SJSA1 (cell line): ENCODE measurements at regions not wholly inside any gene's neighbourhood (a gene's known extent, or its start where the extent isn't known, plus 50 kb on each side); places are given as distances from the start of the nearest gene placed in this dataset.
"Not testable (repeated sequence)": the region's sequence is repeated elsewhere in the genome, so short reads cannot be mapped to it uniquely, and the experiment has no call there.

Source experiments
- DNase-seq, 2 experiments: peaks; one replicate each; pipeline ENCODE4 v3.0.0-alpha.2; 2015 to 2020; ENCODE audit warnings: low spot score in 2 of 2, low read depth in 1 of 2
- H3K27ac ChIP-seq: fragments of 250-450 bp; sonication (Bioruptor Pico); 2 replicates; pipeline ENCODE4 v1.5.1; 2020; ENCODE audit warnings: mild to moderate bottlenecking, moderate library complexity
- H3K27me3 ChIP-seq: fragments of 250-450 bp; sonication (Bioruptor Pico); replicated peaks from 2 replicates; pipeline ENCODE4 v1.5.1; 2020; ENCODE audit warnings: mild to moderate bottlenecking, moderate library complexity
- H3K36me3 ChIP-seq: fragments of 250-450 bp; sonication (Bioruptor Pico); 2 replicates; pipeline ENCODE4 v1.5.1; 2020; ENCODE audit warnings: mild to moderate bottlenecking
- H3K4me1 ChIP-seq: fragments of 250-450 bp; sonication (Bioruptor Pico); replicated peaks from 2 replicates; pipeline ENCODE4 v1.6.1; 2021; ENCODE audit warnings: mild to moderate bottlenecking
- H3K4me3 ChIP-seq: fragments of 250-450 bp; sonication (Bioruptor Pico); 2 replicates; pipeline ENCODE4 v1.5.1; 2020; ENCODE audit warnings: mild to moderate bottlenecking
- H3K9me3 ChIP-seq: fragments of 250-450 bp; sonication (Bioruptor Pico); replicated peaks from 2 replicates; pipeline ENCODE4 v1.5.1; 2020; ENCODE audit warnings: mild to moderate bottlenecking

- peak in 1 of 2 experiments; percentile 55 for DNase-seq
- Histone ChIP-seq H3K27me3 (no peaks in the 10 kb centered on the region), H3K4me1 (peaks cover 8% of the 10 kb centered on the region), H3K36me3 (no peaks in the 10 kb centered on the region), H3K9me3 (peaks cover 5% of the 10 kb centered on the region; the same call in 1 of the 2 replicates), H3K27ac (peak overlapping the region; percentile 85), H3K4me3 (no peak overlapping the region)
Observed at GRCh38 chr7:81013083-81013817, 94.4 kb upstream of the SEMA3C start.

GRCh38 chr7:81008901-81009300, 90.0 kb upstream of the SEMA3C start:
- Histone ChIP-seq H3K27ac (no peak overlapping the region), H3K27me3 (no peaks in the 10 kb centered on the region), H3K9me3 (peaks cover 5% of the 10 kb centered on the region; the same call in 1 of the 2 replicates), H3K36me3 (no peaks in the 10 kb centered on the region), H3K4me1 (peaks cover 8% of the 10 kb centered on the region), H3K4me3 (no peak overlapping the region)
- no peak for DNase-seq

- Histone ChIP-seq H3K36me3 (no peaks in the 10 kb centered on the region), H3K27ac (no peak overlapping the region), H3K4me3 (no peak overlapping the region), H3K9me3 (peaks cover 5% of the 10 kb centered on the region; the same call in 1 of the 2 replicates), H3K4me1 (0 out of 2 replicates have a peak, but pooled peaks cover 3% of the 10 kb centered on the region), H3K27me3 (no peaks in the 10 kb centered on the region)
- DNase-seq = no peak
Observed at GRCh38 chr7:81007051-81007450, 88.2 kb upstream of the SEMA3C start.

GRCh38 chr7:81005254-81005653, 86.4 kb upstream of the SEMA3C start:
- Histone ChIP-seq H3K27me3 (no peaks in the 10 kb centered on the region), H3K27ac (no peak overlapping the region), H3K9me3 (no peaks in the 10 kb centered on the region), H3K4me1 (0 out of 2 replicates have a peak, but pooled peaks cover 4% of the 10 kb centered on the region), H3K4me3 (no peak overlapping the region), H3K36me3 (no peaks in the 10 kb centered on the region)
- no peak for DNase-seq

- H3K27me3 ChIP-seq = no peaks in the 10 kb centered on the region
Observed at GRCh38 chr7:81004098-81004497, 85.2 kb upstream of the SEMA3C start.

GRCh38 chr7:81003326-81003725, 84.5 kb upstream of the SEMA3C start:
- Histone ChIP-seq H3K36me3 (no peaks in the 10 kb centered on the region), H3K4me3 (no peak overlapping the region), H3K27ac (no peak overlapping the region), H3K4me1 (0 out of 2 replicates have a peak, but pooled peaks cover 4% of the 10 kb centered on the region), H3K27me3 (no peaks in the 10 kb centered on the region), H3K9me3 (no peaks in the 10 kb centered on the region)
- no peak for DNase-seq

More at GRCh38 chr7:81004098-81004497, 85.2 kb upstream of the SEMA3C start:
- Histone ChIP-seq H3K27ac (no peak overlapping the region), H3K9me3 (no peaks in the 10 kb centered on the region), H3K4me1 (0 out of 2 replicates have a peak, but pooled peaks cover 4% of the 10 kb centered on the region), H3K36me3 (no peaks in the 10 kb centered on the region), H3K4me3 (no peak overlapping the region)
- no peak for DNase-seq

GRCh38 chr7:81002421-81002820, 83.6 kb upstream of the SEMA3C start:
- H3K27ac ChIP-seq = no peak overlapping the region
- no peaks in the 10 kb centered on the region for H3K9me3 ChIP-seq
- no peaks in the 10 kb centered on the region for H3K36me3 ChIP-seq
- H3K27me3 ChIP-seq = no peaks in the 10 kb centered on the region
- 0 out of 2 replicates have a peak, but pooled peaks cover 4% of the 10 kb centered on the region for H3K4me1 ChIP-seq
- no peak overlapping the region for H3K4me3 ChIP-seq
- no peak for DNase-seq

- Histone ChIP-seq H3K9me3 (no peaks in the 10 kb centered on the region), H3K4me3 (no peak overlapping the region), H3K27me3 (no peaks in the 10 kb centered on the region), H3K27ac (no peak overlapping the region), H3K4me1 (0 out of 2 replicates have a peak, but pooled peaks cover 4% of the 10 kb centered on the region), H3K36me3 (no peaks in the 10 kb centered on the region)
- DNase-seq = no peak
Observed at GRCh38 chr7:80999771-81000170, 80.9 kb upstream of the SEMA3C start.

GRCh38 chr7:80999100-80999499, 80.2 kb upstream of the SEMA3C start:
- H3K4me3 ChIP-seq = no peak overlapping the region
- no peak for DNase-seq
- no peaks in the 10 kb centered on the region for H3K9me3 ChIP-seq
- H3K36me3 ChIP-seq = no peaks in the 10 kb centered on the region
- 0 out of 2 replicates have a peak, but pooled peaks cover 4% of the 10 kb centered on the region for H3K4me1 ChIP-seq
- no peak overlapping the region for H3K27ac ChIP-seq
- H3K27me3 ChIP-seq = no peaks in the 10 kb centered on the region

GRCh38 chr7:80997841-80998240, 79.0 kb upstream of the SEMA3C start:
- Histone ChIP-seq H3K4me3 (no peak overlapping the region), H3K4me1 (0 out of 2 replicates have a peak, but pooled peaks cover 4% of the 10 kb centered on the region), H3K27ac (no peak overlapping the region), H3K36me3 (no peaks in the 10 kb centered on the region), H3K27me3 (no peaks in the 10 kb centered on the region), H3K9me3 (no peaks in the 10 kb centered on the region)
- DNase-seq = no peak

- DNase-seq, H3K4me1 ChIP-seq: not testable (repeated sequence)
Observed at GRCh38 chr7:80996236-80996635, 77.4 kb upstream of the SEMA3C start.

GRCh38 chr7:80991654-80992053, 72.8 kb upstream of the SEMA3C start:
- Histone ChIP-seq H3K9me3 (no peaks in the 10 kb centered on the region), H3K27me3 (no peaks in the 10 kb centered on the region), H3K4me3 (no peak overlapping the region), H3K36me3 (no peaks in the 10 kb centered on the region), H3K27ac (no peak overlapping the region), H3K4me1 (no peaks in the 10 kb centered on the region)
- no peak for DNase-seq

More at GRCh38 chr7:80996236-80996635, 77.4 kb upstream of the SEMA3C start:
- not testable (repeated sequence) for H3K27ac ChIP-seq, H3K4me3 ChIP-seq, H3K27me3 ChIP-seq, H3K36me3 ChIP-seq, H3K9me3 ChIP-seq

GRCh38 chr7:80984619-80985018, 65.8 kb upstream of the SEMA3C start:
- Histone ChIP-seq H3K27me3 (no peaks in the 10 kb centered on the region), H3K36me3 (no peaks in the 10 kb centered on the region), H3K4me3 (no peak overlapping the region), H3K9me3 (peaks cover 6% of the 10 kb centered on the region; the same call in 1 of the 2 replicates), H3K4me1 (no peaks in the 10 kb centered on the region), H3K27ac (no peak overlapping the region)
- DNase-seq = no peak

- Histone ChIP-seq H3K4me1 (no peaks in the 10 kb centered on the region), H3K27ac (no peak overlapping the region), H3K9me3 (peaks cover 12% of the 10 kb centered on the region), H3K27me3 (no peaks in the 10 kb centered on the region), H3K4me3 (no peak overlapping the region), H3K36me3 (no peaks in the 10 kb centered on the region)
- no peak for DNase-seq
Observed at GRCh38 chr7:80981405-80981804, 62.6 kb upstream of the SEMA3C start.
